ENCODE measurements at regions not wholly inside any gene's neighbourhood (a gene's known extent, or its start where the extent isn't known, plus 50 kb on each side); places are given as distances from the start of the nearest gene placed in this dataset.

DNA sequence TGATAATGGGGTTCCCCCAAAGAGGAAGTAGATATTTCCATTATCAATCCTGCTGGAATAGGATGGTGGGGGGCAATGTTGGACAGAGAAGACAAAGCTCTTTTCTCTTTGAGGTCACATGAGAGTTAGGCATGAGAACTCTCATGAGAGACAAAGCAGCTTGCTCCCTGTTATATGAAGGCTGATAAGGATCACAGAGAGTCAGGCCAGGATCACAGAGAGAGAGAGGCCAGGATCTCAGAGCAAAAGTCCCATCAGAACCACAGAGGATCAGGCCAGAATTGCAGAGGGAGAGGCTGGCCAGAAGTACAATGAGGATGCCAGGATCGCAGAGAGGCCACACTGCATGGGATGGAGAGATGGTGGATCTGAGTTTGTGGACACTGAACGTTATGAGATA lies 457.1 kb downstream of the LPIN1 start:
- Histone ChIP-seq H3K9ac (ENCODE audit: control insufficient read depth, extremely low read depth, insufficient read depth, low read length) (no peak overlapping the region), H3K4me2 (ENCODE audit: control insufficient read depth, extremely low read depth, insufficient read depth, low read depth, low read length) (no peak overlapping the region), H3K4me3 (ENCODE audit: control insufficient read depth in 2 of 3, extremely low read depth in 1 of 3, insufficient read depth in 2 of 3, low read depth in 1 of 3, low read length in 3 of 3) (no peak overlapping the region), H3K4me1 (ENCODE audit: control insufficient read depth, extremely low read depth, insufficient read depth, low read length) (no peaks in the 10 kb centered on the region), H3K9me1 (ENCODE audit: control insufficient read depth, extremely low read depth, insufficient read depth, low read length) (no peaks in the 10 kb centered on the region), H3K27ac (ENCODE audit: control insufficient read depth, insufficient read depth, low read length) (no peak overlapping the region), H4K20me1 (ENCODE audit: control insufficient read depth, extremely low read depth, insufficient read depth, low read length) (no peaks in the 10 kb centered on the region), H3K27me3 (ENCODE audit: control insufficient read depth, extremely low read depth, insufficient read depth, low read length) (no peaks in the 10 kb centered on the region), H2AFZ (ENCODE audit: control insufficient read depth, low read length) (no peak overlapping the region), H3K79me2 (ENCODE audit: control insufficient read depth, insufficient read depth, low read length) (no peaks in the 10 kb centered on the region), H3K36me3 (ENCODE audit: control insufficient read depth in 2 of 2, extremely low read depth in 1 of 2, insufficient read depth in 2 of 2, low read length in 2 of 2) (no peaks in the 10 kb centered on the region), H3K9me3 (ENCODE audit: control insufficient read depth, low read depth, low read length) (no peaks in the 10 kb centered on the region)
- dilution Hi-C loops (cut with MboI; ENCODE audit: extremely low pct_ligation_motif_present, low sequenced_read_pairs), result no loop called here
- FAIRE-seq (no peak), DNase-seq (ENCODE audit: low read depth, low spot score) (no peak)
- TF ChIP-seq, protein P1, sequence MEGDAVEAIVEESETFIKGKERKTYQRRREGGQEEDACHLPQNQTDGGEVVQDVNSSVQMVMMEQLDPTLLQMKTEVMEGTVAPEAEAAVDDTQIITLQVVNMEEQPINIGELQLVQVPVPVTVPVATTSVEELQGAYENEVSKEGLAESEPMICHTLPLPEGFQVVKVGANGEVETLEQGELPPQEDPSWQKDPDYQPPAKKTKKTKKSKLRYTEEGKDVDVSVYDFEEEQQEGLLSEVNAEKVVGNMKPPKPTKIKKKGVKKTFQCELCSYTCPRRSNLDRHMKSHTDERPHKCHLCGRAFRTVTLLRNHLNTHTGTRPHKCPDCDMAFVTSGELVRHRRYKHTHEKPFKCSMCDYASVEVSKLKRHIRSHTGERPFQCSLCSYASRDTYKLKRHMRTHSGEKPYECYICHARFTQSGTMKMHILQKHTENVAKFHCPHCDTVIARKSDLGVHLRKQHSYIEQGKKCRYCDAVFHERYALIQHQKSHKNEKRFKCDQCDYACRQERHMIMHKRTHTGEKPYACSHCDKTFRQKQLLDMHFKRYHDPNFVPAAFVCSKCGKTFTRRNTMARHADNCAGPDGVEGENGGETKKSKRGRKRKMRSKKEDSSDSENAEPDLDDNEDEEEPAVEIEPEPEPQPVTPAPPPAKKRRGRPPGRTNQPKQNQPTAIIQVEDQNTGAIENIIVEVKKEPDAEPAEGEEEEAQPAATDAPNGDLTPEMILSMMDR (optimal IDR thresholded peaks at IDR 0.05 in 1 of 3, IDR thresholded peaks at IDR 0.05 in 1 of 3, conservative IDR thresholded peaks at IDR 0.05 in 1 of 3; ENCODE audit: extremely low read depth in 1 of 3, insufficient read depth in 2 of 3, low read length in 3 of 3), result no peak
- TF ChIP-seq EZH2 (IDR thresholded peaks at IDR 0.05; ENCODE audit: low read length), result no peak

GRCh38 chr2:12205086-12205485 lies 458.7 kb downstream of the LPIN1 start:
- TF ChIP-seq EZH2 (IDR thresholded peaks at IDR 0.05; ENCODE audit: low read length), result no peak
- TF ChIP-seq, protein P1 (optimal IDR thresholded peaks at IDR 0.05 in 1 of 3, IDR thresholded peaks at IDR 0.05 in 1 of 3, conservative IDR thresholded peaks at IDR 0.05 in 1 of 3; ENCODE audit: extremely low read depth in 1 of 3, insufficient read depth in 2 of 3, low read length in 3 of 3), result no peak
- DNase-seq (ENCODE audit: low read depth, low spot score), result no peak
- dilution Hi-C loops (cut with MboI; ENCODE audit: extremely low pct_ligation_motif_present, low sequenced_read_pairs), result no loop called here
- Histone ChIP-seq H3K9me1 (ENCODE audit: control insufficient read depth, extremely low read depth, insufficient read depth, low read length) (no peaks in the 10 kb centered on the region), H3K79me2 (ENCODE audit: control insufficient read depth, insufficient read depth, low read length) (no peaks in the 10 kb centered on the region), H3K4me3 (ENCODE audit: control insufficient read depth in 2 of 3, extremely low read depth in 1 of 3, insufficient read depth in 2 of 3, low read depth in 1 of 3, low read length in 3 of 3) (no peak overlapping the region), H2AFZ (ENCODE audit: control insufficient read depth, low read length) (no peak overlapping the region), H3K36me3 (ENCODE audit: control insufficient read depth in 2 of 2, extremely low read depth in 1 of 2, insufficient read depth in 2 of 2, low read length in 2 of 2) (no peaks in the 10 kb centered on the region), H4K20me1 (ENCODE audit: control insufficient read depth, extremely low read depth, insufficient read depth, low read length) (no peaks in the 10 kb centered on the region), H3K27ac (ENCODE audit: control insufficient read depth, insufficient read depth, low read length) (no peak overlapping the region), H3K9me3 (ENCODE audit: control insufficient read depth, low read depth, low read length) (no peaks in the 10 kb centered on the region), H3K4me2 (ENCODE audit: control insufficient read depth, extremely low read depth, insufficient read depth, low read depth, low read length) (no peak overlapping the region), H3K9ac (ENCODE audit: control insufficient read depth, extremely low read depth, insufficient read depth, low read length) (no peak overlapping the region), H3K4me1 (ENCODE audit: control insufficient read depth, extremely low read depth, insufficient read depth, low read length) (no peaks in the 10 kb centered on the region), H3K27me3 (ENCODE audit: control insufficient read depth, extremely low read depth, insufficient read depth, low read length) (no peaks in the 10 kb centered on the region)
- FAIRE-seq, result no peak
